B cell (primary cell): ENCODE measurements at regions not wholly inside any gene's neighbourhood (a gene's known extent, or its start where the extent isn't known, plus 50 kb on each side); places are given as distances from the start of the nearest gene placed in this dataset.

Experiments
- CTCF ChIP-seq: fragments of 200-600 bp; IDR thresholded peaks from one replicate; pipeline ENCODE4 v1.8.0; 2022; ENCODE audit warnings: antibody characterized with exemption, mild to moderate bottlenecking
- EZH2 ChIP-seq: IDR thresholded peaks from 2 replicates; pipeline ENCODE4 v1.6.1; 2012; ENCODE audit warnings: borderline replicate concordance, low read depth, mild to moderate bottlenecking, moderate library complexity, low read length; ENCODE audit not compliant: insufficient read depth, poor library complexity, severe bottlenecking

- TF ChIP-seq CTCF (no peak), EZH2 (no peak)
These were observed 197.0 kb downstream of the BCOR start for GRCh38 chrX:39900777-39901170.
